Pons (tissue), 1 donor: ENCODE measurements at regions not wholly inside any gene's neighbourhood (a gene's known extent, or its start where the extent isn't known, plus 50 kb on each side); places are given as distances from the start of the nearest gene placed in this dataset.

Experiments
- DNase-seq: peaks from one replicate; pipeline ENCODE4 v3.0.0-alpha.2; 2016; ENCODE audit warnings: low spot score

DNA sequence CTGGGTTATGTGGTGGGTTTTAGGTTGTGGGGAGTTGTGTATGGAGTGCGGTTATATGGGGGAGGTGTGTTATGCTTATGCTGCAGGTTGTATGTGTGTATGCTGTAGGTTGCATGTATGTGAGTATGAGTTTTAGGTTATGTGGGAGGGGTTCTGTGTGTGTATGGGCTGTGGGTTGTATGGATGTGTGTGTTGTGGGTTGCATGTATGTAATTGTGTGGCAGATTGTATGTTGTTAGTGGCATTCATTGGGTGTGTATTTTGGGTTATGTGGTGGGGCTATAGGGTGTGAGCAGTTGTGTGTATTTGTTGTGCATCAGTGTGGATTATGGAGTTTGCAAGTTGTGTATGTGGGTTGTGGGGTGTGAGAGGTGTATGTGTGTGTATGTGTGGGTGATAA lies 277.4 kb downstream of the NPIPA8 start:
- no peak for DNase-seq

GRCh38 chr16:18055411-18055916 lies 281.1 kb downstream of the NPIPA8 start:
- DNase-seq: no peak

- DNase-seq: no peak
These were observed 285.8 kb downstream of the NPIPA8 start for GRCh38 chr16:18050777-18051176.

DNA sequence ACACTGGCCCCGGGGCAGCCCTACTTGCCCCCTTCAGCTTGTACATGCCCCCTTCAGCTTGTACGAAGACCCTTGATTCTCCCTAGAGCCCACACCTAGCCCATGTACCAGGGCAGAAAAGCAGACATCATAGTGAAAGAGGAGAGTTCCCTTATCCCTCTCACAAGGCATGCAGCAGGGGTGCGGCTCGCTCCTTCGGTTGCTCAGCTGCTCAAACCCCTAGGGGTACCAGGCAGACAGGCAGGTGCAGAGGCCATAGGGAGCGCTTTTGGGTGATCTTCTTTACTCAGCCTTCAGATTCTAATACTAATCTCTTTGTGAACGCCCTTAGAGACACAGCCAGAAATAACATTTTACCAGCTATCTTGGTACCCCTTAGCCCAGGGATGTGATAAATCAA lies 286.3 kb downstream of the NPIPA8 start:
- no peak for DNase-seq

DNA sequence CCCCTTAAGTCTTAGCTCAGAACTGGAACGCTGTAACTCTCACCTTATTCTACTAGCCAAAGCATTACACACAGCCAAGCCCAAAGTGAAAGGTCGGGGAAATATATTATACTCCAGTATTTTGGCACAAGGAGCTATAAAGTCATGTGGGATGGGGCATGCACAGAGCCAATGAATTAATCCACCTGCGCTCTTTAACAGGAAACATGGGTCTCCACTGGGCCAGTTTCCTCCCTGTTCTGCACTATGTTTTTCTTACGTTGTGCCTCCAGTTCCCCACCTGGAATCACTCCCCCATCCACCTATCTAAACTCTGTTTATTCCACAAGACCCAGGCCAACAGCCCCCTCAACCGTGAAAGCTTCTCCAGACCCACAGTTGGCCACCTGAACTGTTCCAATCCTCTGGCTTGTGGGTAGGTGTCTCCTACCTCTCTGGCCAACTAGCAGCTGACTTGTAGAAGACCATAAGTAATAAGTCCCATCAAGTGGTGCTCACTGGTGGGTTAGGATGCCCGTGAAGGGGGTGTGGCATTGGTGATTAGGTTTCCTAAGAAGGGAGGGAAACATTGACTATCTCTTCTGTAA lies 286.9 kb downstream of the NPIPA8 start:
- no peak for DNase-seq

DNA sequence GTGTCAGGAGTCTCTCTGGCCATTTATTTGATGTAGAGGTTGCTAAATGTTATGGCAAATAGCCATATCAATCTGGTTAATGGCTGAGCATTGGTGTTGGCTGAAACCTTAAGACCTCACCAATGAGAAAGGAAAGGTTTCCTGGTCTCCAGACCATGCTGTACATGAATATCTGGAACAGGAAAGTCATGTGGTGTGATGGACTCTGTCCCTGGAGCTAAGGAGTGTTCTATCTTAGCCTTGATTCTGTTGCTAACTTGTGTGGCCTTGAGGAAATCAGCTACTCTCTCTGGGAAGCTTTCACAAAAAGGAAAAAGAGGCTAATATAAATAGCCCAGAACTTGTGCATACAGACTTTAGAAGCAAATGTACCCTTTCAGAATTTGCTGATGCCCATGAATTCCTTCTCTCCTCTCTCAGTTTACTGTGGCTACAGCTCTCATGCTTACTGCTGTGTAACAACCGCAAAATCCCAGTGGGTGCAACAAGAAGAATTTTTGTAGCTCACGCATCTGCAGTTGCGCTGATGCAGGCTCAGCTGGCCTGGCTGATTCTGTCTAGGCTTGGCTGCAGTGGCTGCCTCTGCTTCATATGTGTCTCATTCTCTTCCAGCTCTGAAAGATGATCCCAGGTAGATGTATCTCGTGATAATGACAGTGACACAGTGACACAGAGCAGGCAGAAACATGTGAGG lies 287.5 kb downstream of the NPIPA8 start:
- DNase-seq: no peak

GRCh38 chr16:18047761-18048160 lies 288.8 kb downstream of the NPIPA8 start:
- DNase-seq: no peak

- DNase-seq: no peak
These were observed 291.2 kb downstream of the NPIPA8 start for GRCh38 chr16:18045356-18045755.

DNA sequence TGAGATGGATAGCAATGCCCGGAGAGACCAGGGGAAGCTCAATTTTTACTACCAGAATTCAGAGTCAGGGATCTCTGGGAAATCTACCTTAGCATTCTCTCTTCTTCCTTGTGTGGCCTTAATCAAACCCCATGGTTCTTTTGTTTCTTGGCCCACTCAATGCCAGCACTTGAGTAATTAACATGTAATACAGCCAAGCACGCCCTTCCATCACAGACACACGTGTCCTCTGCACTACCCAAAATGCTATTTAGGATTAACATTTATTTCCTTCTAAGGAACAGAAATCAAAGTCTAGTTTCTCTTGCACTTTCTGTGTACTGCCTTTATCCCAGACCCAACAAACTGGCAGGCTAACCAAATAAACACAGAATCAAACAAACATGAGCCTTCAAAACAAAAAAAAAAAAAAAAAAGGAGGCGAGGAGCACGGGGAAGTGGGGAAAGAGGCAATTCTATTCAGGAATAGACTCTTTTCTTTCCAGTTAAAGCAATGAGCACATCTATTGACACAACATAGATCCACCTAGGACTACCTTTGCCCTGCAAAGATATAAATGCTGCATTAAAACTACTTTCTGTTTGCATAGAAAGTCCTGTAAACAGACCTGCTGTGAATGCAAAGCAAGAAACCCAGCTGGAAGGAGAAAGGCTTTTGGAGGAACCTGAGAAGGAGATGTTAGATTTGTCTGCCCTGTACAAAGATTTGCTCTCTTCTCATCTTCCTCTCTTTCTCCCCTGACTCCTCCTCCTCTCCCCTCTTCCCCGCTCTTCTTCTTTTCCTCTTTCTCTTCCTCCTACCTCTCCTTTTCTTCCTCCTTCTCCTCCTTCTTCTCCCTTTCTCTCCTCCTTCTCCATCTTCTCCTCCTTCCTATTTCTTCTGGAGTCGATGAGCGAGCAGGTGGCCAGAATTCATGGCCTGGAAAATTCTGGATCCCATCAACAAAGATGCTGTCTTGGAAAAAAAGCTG lies 294.4 kb downstream of the NPIPA8 start:
- DNase-seq: no peak

DNA sequence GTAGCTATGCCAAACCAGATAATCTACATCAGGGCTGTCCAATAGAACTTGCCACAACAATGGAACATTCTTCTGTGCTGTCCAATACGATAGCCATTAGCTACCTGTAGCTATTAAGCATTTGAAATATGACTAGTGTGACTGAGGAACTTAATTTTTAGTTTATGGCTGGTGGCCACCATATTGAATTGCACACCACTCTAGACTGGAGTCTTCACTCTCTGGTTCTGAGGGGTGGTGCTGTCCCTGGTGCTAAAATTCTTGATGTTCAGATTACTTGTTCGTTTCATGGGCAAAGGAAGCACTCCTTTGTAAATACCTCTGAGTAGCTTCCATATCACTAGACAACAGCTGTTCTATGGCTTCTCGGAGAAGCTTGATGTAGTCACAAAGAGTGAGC lies 296.6 kb downstream of the NPIPA8 start:
- no peak for DNase-seq

DNA sequence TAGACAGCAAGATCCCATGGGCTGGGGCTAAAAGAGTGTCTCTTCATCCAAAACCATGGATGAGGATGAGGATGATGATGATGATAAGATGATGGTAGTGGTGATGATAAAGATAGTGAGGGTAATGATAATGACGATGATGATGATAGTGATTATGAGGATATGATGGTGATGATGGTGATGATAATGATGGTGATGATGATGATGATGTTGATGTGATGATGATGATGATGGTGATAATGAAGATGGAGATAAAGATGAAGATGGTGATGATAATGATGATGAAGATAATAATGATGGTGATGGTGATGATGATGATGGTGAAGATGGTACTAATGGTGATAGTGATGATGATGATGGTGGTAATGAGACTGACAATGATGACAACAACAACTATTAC lies 299.5 kb downstream of the NPIPA8 start:
- DNase-seq: no peak

GRCh38 chr16:18024611-18025010 lies 311.9 kb downstream of the NPIPA8 start:
- no peak for DNase-seq

DNA sequence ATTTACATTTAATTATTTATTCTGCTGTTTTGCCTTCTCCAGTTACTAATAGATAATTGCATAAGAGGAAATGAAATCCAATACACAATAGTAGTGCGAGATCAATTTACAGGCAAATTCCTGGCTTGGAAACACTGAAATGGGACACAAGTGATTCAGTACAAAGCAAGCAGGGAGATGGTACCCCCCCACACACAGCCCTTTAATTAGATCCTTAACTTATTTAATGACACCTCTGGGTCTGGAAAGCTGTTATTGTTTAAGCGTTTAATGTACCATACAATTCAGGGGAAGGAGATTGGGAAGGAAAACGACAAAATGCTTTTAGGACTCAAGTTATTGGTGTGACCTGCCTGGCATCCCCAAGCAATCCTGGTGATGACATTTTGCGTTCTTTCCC lies 318.2 kb downstream of the NPIPA8 start:
- no peak for DNase-seq

GRCh38 chr16:18013863-18014262 lies 322.7 kb downstream of the NPIPA8 start:
- no peak for DNase-seq

- no peak for DNase-seq
These were observed 328.2 kb downstream of the NPIPA8 start for GRCh38 chr16:18008356-18008755.

DNA sequence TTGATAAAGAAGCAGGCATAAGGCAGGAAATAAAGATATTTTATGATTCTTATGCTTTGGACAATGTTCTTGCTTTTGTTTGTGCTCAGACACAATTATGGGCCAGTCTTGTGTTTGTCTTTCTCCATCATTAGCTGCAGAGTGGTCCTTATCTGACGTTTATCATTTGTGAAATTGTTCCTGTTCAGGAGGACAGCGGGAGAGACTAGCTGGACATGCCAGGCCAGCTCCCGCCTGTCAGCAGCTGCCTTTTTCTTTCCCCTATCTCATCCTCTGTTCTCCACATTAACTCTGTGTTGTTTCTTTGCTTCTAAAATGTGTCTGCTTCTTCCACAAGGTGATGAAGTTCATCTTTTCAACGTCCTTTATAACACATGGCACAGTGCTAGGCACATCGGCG lies 333.5 kb downstream of the NPIPA8 start:
- DNase-seq: no peak

GRCh38 chr16:17998996-17999395 lies 337.5 kb downstream of the NPIPA8 start:
- no peak for DNase-seq

- DNase-seq: no peak
These were observed 338.0 kb downstream of the NPIPA8 start for GRCh38 chr16:17998550-17998949.

- DNase-seq: no peak
These were observed 342.5 kb downstream of the NPIPA8 start for GRCh38 chr16:17994027-17994426.

- DNase-seq: no peak
These were observed 344.1 kb downstream of the NPIPA8 start for GRCh38 chr16:17992416-17992815.

GRCh38 chr16:17989255-17989654 lies 347.3 kb downstream of the NPIPA8 start:
- no peak for DNase-seq

- DNase-seq: no peak
These were observed 347.7 kb downstream of the NPIPA8 start for GRCh38 chr16:17988839-17989238.

DNA sequence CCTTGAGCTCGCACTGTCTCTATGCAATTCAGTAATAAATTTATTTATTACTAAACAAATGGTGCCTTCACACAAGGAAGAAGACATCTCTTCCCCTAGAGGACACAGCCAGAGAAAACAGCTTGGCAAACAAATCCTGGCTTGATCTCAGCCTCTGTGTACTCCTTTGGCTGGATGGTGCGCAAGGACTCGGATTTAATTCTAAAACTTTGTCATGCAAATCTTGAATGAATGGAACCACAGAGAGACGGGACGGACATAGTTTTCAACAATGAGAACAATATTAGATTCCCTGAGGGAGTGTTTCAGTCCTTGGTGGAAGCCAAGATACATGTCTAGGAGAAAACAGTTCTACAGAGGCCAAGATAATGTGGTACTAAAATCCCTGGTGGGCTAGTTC lies 349.5 kb downstream of the NPIPA8 start:
- no peak for DNase-seq
